Fibroblast of the aortic adventitia (primary cell): ENCODE measurements at regions not wholly inside any gene's neighbourhood (a gene's known extent, or its start where the extent isn't known, plus 50 kb on each side); places are given as distances from the start of the nearest gene placed in this dataset.

Source experiments
- DNase-seq: peaks from one replicate; pipeline ENCODE4 v3.0.0-alpha.2; 2010; ENCODE audit warnings: low read depth
- H3K4me3 ChIP-seq: 2 replicates; pipeline ENCODE4 v1.5.1; 2011; ENCODE audit warnings: low read depth, mild to moderate bottlenecking, control low read depth, low read length, moderate library complexity
- TF ChIP-seq, protein P1 (sequence below): IDR thresholded peaks from 2 replicates; pipeline ENCODE4 v1.5.1; 2011; ENCODE audit warnings: mild to moderate bottlenecking, low read length, control low read depth, inconsistent platforms; ENCODE audit not compliant: insufficient read depth

- H3K4me3 ChIP-seq: no peak overlapping the region
- no peak for DNase-seq
- TF ChIP-seq, protein P1, sequence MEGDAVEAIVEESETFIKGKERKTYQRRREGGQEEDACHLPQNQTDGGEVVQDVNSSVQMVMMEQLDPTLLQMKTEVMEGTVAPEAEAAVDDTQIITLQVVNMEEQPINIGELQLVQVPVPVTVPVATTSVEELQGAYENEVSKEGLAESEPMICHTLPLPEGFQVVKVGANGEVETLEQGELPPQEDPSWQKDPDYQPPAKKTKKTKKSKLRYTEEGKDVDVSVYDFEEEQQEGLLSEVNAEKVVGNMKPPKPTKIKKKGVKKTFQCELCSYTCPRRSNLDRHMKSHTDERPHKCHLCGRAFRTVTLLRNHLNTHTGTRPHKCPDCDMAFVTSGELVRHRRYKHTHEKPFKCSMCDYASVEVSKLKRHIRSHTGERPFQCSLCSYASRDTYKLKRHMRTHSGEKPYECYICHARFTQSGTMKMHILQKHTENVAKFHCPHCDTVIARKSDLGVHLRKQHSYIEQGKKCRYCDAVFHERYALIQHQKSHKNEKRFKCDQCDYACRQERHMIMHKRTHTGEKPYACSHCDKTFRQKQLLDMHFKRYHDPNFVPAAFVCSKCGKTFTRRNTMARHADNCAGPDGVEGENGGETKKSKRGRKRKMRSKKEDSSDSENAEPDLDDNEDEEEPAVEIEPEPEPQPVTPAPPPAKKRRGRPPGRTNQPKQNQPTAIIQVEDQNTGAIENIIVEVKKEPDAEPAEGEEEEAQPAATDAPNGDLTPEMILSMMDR: no peak
These were observed 1412.9 kb downstream of the PLA2G4A start for GRCh38 chr1:188241629-188242028.

- TF ChIP-seq, protein P1: no peak
- no peak for DNase-seq
- no peak overlapping the region for H3K4me3 ChIP-seq
These were observed 1414.7 kb downstream of the PLA2G4A start for GRCh38 chr1:188243456-188243855.

DNA sequence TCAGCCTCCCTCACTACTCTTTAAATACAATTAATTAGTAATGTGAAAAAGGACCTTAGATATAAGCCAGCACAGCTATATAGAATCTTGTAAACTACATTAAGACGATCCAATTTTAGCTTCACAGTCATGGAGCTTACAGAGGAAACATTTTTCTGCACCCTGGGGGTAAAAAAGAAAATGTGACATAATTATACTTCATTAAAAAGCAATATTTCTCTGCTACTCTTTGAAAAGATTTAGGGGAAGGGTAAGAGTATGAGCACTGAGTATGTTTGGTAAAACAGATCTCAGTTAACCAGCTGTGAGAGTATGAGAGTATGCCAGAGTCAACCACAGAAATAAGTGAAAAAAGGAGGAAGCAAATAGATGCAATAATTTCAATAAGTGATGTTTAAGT, 1415.9 kb downstream of the PLA2G4A start:
- TF ChIP-seq, protein P1: no peak
- no peak overlapping the region for H3K4me3 ChIP-seq
- DNase-seq: no peak

DNA sequence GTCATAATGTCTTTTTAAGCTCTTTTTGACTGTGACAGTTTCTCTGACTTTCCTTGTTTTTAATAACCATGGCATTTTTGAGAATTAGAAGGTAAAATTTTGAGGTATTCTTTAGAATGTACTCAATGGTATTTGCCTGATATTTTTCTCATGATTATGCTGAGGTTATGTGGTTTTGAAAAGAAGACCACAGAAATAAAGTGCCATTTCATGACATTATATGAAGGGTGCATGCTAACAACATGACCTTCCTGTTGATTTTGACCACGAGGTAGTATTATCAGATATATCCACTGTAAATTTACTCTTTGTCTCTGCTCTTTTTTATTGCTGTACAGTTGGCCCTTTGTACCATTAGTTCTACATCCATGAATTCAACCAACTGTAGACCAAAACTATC, 1418.5 kb downstream of the PLA2G4A start:
- TF ChIP-seq, protein P1: no peak
- no peak for DNase-seq
- H3K4me3 ChIP-seq: no peak overlapping the region

DNA sequence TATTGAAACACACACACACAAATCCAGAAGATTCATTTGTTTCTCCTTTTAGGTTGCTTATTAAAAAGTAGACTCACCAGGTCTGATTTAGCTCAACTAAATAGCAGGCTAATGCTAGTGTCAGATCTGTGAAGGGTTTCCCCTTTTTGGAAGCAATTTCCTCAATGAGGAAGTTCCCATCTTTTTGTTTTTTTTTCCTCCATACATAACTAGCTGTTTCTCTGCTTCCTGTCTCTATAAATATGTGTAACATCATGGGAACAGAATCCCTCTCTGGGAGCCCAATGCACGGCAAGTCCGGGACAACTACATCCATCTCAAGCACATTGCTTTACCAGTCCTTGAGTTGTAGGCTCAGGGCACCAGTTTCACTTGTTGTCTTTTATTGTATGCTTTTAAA, 1421.1 kb downstream of the PLA2G4A start:
- H3K4me3 ChIP-seq: no peak overlapping the region
- TF ChIP-seq, protein P1: no peak
- DNase-seq: no peak

DNA sequence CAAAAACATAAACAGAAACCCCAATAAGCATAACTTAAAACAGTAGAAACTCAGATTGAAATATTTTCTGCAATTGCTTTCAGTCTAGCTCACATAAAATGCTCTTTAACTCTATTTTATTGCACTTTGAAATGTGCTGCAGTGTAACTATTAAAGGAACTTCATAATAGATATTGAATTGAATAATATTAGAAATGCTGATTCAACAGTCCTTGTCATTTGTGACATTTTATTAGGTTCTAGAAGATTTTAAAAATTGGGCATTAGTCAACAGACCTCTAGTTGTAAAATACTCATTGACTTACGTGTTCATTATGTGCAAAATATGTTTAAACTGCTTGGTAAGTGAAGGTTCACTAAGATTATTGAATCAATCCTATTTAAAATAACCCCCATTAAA, 1422.3 kb downstream of the PLA2G4A start:
- no peak overlapping the region for H3K4me3 ChIP-seq
- TF ChIP-seq, protein P1: no peak
- DNase-seq: no peak

DNA sequence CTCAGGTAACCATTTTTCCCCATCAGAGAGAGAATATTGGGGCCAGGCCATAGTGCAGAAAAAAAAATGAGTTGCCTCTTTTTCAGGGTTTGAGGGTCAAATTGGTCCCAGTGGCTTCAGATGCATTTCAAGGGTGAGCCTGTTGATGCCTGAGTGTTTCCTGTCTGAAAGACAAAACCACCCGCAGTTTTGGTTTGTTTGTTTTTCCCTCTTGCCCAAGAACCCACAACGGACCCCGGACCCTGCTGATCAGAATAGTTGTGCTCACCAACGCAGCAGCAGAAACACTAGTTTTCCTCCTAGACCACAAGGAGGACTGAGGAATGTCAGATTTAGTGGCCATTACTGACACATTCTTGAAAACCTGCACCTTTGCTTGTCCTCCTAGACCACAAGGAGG, 1433.1 kb downstream of the PLA2G4A start:
- no peak for DNase-seq
- TF ChIP-seq, protein P1: no peak
- no peak overlapping the region for H3K4me3 ChIP-seq
